Lower leg skin (tissue), 3 donors: ENCODE measurements at regions not wholly inside any gene's neighbourhood (a gene's known extent, or its start where the extent isn't known, plus 50 kb on each side); places are given as distances from the start of the nearest gene placed in this dataset.

Source experiments
- POLR2A ChIP-seq, 2 donors: fragments of 450-650 bp; IDR thresholded peaks; one replicate each; pipeline ENCODE4 v1.6.1; 2016 to 2017; ENCODE audit warnings: antibody characterized with exemption in 2 of 2, mild to moderate bottlenecking in 1 of 2, moderate library complexity in 1 of 2
- TF ChIP-seq, protein P1 (sequence below), 3 donors: fragments of 450-650 bp; IDR thresholded peaks; one replicate each; pipeline ENCODE4 v1.5.1; 2016; ENCODE audit warnings: antibody characterized with exemption in 3 of 3, mild to moderate bottlenecking in 3 of 3, moderate library complexity in 2 of 3

DNA sequence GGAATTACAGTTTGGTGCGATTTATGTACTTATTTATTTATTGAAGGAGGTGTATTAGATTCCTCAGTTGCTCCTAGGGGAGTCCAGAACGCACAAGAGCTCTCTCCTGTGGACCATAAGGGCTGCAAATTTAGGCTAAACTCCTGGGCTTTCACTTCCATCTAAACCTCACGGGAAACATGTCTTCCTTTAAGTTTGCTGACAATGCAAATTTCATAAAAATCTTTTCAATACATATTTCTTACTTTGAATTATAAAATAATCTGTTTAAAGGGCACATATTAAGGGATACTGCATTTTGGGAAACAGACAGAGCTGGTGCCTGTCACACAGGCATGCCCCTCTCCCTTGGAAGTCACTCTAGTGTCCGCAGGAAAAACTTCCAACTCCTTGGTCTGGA is 438.0 kb upstream of the CPEB2 start:
- TF ChIP-seq, protein P1, sequence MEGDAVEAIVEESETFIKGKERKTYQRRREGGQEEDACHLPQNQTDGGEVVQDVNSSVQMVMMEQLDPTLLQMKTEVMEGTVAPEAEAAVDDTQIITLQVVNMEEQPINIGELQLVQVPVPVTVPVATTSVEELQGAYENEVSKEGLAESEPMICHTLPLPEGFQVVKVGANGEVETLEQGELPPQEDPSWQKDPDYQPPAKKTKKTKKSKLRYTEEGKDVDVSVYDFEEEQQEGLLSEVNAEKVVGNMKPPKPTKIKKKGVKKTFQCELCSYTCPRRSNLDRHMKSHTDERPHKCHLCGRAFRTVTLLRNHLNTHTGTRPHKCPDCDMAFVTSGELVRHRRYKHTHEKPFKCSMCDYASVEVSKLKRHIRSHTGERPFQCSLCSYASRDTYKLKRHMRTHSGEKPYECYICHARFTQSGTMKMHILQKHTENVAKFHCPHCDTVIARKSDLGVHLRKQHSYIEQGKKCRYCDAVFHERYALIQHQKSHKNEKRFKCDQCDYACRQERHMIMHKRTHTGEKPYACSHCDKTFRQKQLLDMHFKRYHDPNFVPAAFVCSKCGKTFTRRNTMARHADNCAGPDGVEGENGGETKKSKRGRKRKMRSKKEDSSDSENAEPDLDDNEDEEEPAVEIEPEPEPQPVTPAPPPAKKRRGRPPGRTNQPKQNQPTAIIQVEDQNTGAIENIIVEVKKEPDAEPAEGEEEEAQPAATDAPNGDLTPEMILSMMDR (IDR thresholded peaks at IDR 0.05) = no peak
- no peak for TF ChIP-seq POLR2A (IDR thresholded peaks at IDR 0.05)
